ENCODE measurements at regions not wholly inside any gene's neighbourhood (a gene's known extent, or its start where the extent isn't known, plus 50 kb on each side); places are given as distances from the start of the nearest gene placed in this dataset.

DNA sequence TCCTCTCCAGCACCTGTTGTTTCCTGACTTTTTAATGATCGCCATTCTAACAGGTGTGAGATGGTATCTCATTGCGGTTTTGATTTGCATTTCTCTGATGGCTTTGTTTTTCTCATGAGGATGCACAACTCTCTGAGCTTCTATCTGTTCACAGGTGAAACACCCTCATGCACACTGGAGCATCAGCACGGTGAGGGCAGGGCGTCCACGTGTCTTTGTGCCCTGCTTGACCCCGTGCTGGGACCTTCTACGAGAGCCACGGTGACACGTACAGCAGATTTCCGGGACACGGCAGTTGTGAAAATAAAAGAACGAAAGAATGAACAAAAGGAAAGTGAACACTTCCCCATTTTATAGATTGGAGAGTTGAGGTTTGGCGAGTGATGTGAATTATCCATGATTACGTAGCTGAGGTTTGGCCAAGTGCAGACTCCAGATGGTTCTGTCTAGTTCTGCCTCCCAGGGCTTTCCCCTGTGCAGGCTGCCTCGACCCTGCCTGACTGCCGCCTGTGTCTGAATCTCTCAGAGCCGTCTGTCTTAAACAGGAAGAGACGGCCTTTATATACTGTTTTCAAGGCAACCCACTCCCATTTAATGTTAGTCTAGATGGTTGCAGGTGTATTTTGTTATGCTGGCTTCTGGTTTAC is 67.8 kb upstream of the SORBS2 start:
- H3F3A ChIP-seq (ENCODE audit: insufficient read depth, low read length, poor library complexity, severe bottlenecking) = no peaks in the 10 kb centered on the region
- TF ChIP-seq TAF1 (IDR thresholded peaks at IDR 0.05; ENCODE audit: low read depth) = no peak
- TF ChIP-seq, protein P1, sequence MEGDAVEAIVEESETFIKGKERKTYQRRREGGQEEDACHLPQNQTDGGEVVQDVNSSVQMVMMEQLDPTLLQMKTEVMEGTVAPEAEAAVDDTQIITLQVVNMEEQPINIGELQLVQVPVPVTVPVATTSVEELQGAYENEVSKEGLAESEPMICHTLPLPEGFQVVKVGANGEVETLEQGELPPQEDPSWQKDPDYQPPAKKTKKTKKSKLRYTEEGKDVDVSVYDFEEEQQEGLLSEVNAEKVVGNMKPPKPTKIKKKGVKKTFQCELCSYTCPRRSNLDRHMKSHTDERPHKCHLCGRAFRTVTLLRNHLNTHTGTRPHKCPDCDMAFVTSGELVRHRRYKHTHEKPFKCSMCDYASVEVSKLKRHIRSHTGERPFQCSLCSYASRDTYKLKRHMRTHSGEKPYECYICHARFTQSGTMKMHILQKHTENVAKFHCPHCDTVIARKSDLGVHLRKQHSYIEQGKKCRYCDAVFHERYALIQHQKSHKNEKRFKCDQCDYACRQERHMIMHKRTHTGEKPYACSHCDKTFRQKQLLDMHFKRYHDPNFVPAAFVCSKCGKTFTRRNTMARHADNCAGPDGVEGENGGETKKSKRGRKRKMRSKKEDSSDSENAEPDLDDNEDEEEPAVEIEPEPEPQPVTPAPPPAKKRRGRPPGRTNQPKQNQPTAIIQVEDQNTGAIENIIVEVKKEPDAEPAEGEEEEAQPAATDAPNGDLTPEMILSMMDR (IDR thresholded peaks at IDR 0.05; ENCODE audit: poor library complexity, severe bottlenecking) = no peak
- no peaks in the 10 kb centered on the region for H3K27me3 ChIP-seq (ENCODE audit: insufficient read depth, low read depth, low read length)
- H3K9ac ChIP-seq (ENCODE audit: low read length) = no peak overlapping the region
- H3K9me2 ChIP-seq (ENCODE audit: insufficient read depth, low read length) = no peaks in the 10 kb centered on the region
- no peak overlapping the region for H3K4me2 ChIP-seq (ENCODE audit: low read length)
- H2AFZ ChIP-seq (ENCODE audit: low read depth, low read length) = no peak overlapping the region
- no peak overlapping the region for H3K27ac ChIP-seq (ENCODE audit: low read length)
- H3K36me3 ChIP-seq (ENCODE audit: insufficient read depth, low read length) = no peaks in the 10 kb centered on the region
- H3K9me3 ChIP-seq (ENCODE audit: low read length) = no peaks in the 10 kb centered on the region
- no peaks in the 10 kb centered on the region for H3K79me2 ChIP-seq (replicated peaks; ENCODE audit: insufficient read depth, low read length)
- no peak overlapping the region for H3K4me3 ChIP-seq (ENCODE audit: low read length)
- H4K20me1 ChIP-seq (ENCODE audit: insufficient read depth) = no peaks in the 10 kb centered on the region

DNA sequence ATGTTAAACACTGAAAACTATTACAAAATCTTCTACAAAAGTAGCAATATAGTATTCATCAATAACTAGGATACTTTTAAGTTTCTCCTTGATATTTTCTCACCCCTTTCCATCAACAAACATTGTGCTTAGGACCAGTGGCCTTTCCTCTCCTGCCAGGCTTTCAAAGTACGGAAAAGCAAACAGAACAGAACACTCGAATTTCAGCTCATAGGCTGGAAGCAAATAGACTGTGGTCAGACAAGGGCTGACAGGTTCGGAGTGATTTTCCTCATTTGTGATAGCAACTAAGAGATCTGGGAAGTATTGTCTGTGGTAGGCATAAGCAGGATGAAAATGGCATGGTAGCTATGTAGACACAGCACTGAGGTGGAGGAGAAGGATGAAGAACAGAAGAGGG is 68.6 kb upstream of the SORBS2 start:
- H4K20me1 ChIP-seq (ENCODE audit: insufficient read depth) = no peaks in the 10 kb centered on the region
- no peak overlapping the region for H3K27ac ChIP-seq (ENCODE audit: low read length)
- H3K9ac ChIP-seq (ENCODE audit: low read length) = no peak overlapping the region
- no peaks in the 10 kb centered on the region for H3K9me3 ChIP-seq (ENCODE audit: low read length)
- H3K4me3 ChIP-seq (ENCODE audit: low read length) = no peak overlapping the region
- TF ChIP-seq SMC3 (conservative IDR thresholded peaks at IDR 0.05; ENCODE audit: poor library complexity) (no peak), POLR2AphosphoS5 (IDR thresholded peaks at IDR 0.05) (no peak), MXI1 (conservative IDR thresholded peaks at IDR 0.05; ENCODE audit: poor library complexity, severe bottlenecking) (no peak), TAF1 (IDR thresholded peaks at IDR 0.05; ENCODE audit: low read depth) (no peak), EP300 (conservative IDR thresholded peaks at IDR 0.05; ENCODE audit: poor library complexity, severe bottlenecking) (no peak), RAD21 (conservative IDR thresholded peaks at IDR 0.05) (no peak), EZH2 (IDR thresholded peaks at IDR 0.05; ENCODE audit: borderline replicate concordance, insufficient read depth, low read length, poor library complexity, severe bottlenecking) (no peak)
- TF ChIP-seq, protein P1 (IDR thresholded peaks at IDR 0.05; ENCODE audit: poor library complexity, severe bottlenecking) = no peak
- TF ChIP-seq, protein P2, sequence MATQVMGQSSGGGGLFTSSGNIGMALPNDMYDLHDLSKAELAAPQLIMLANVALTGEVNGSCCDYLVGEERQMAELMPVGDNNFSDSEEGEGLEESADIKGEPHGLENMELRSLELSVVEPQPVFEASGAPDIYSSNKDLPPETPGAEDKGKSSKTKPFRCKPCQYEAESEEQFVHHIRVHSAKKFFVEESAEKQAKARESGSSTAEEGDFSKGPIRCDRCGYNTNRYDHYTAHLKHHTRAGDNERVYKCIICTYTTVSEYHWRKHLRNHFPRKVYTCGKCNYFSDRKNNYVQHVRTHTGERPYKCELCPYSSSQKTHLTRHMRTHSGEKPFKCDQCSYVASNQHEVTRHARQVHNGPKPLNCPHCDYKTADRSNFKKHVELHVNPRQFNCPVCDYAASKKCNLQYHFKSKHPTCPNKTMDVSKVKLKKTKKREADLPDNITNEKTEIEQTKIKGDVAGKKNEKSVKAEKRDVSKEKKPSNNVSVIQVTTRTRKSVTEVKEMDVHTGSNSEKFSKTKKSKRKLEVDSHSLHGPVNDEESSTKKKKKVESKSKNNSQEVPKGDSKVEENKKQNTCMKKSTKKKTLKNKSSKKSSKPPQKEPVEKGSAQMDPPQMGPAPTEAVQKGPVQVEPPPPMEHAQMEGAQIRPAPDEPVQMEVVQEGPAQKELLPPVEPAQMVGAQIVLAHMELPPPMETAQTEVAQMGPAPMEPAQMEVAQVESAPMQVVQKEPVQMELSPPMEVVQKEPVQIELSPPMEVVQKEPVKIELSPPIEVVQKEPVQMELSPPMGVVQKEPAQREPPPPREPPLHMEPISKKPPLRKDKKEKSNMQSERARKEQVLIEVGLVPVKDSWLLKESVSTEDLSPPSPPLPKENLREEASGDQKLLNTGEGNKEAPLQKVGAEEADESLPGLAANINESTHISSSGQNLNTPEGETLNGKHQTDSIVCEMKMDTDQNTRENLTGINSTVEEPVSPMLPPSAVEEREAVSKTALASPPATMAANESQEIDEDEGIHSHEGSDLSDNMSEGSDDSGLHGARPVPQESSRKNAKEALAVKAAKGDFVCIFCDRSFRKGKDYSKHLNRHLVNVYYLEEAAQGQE (IDR thresholded peaks at IDR 0.05; ENCODE audit: borderline replicate concordance) = no peak
- no peak overlapping the region for H3K4me2 ChIP-seq (ENCODE audit: low read length)
- H3K79me2 ChIP-seq (replicated peaks; ENCODE audit: insufficient read depth, low read length) = no peaks in the 10 kb centered on the region
- H3K9me2 ChIP-seq (ENCODE audit: insufficient read depth, low read length) = no peaks in the 10 kb centered on the region
- H3K36me3 ChIP-seq (ENCODE audit: insufficient read depth, low read length) = no peaks in the 10 kb centered on the region
- H3F3A ChIP-seq (ENCODE audit: insufficient read depth, low read length, poor library complexity, severe bottlenecking) = no peaks in the 10 kb centered on the region
- H2AFZ ChIP-seq (ENCODE audit: low read depth, low read length) = no peak overlapping the region
- H3K27me3 ChIP-seq (ENCODE audit: insufficient read depth, low read depth, low read length) = no peaks in the 10 kb centered on the region
